Astrocyte (in vitro differentiated cells and primary cell): ENCODE measurements at regions not wholly inside any gene's neighbourhood (a gene's known extent, or its start where the extent isn't known, plus 50 kb on each side); places are given as distances from the start of the nearest gene placed in this dataset.

Experiments used
- DNase-seq: peaks from one replicate; pipeline ENCODE4 v3.0.0-alpha.2; 2010; ENCODE audit warnings: low read depth
- FAIRE-seq: peaks from 2 replicates; lab custom pipeline; 2011; peaks lifted over from hg19 to GRCh38; lab: Jason Lieb, UNC
- H2AFZ ChIP-seq: 2 replicates; pipeline ENCODE4 v1.6.0; 2012; ENCODE audit warnings: low read depth, low read length, inconsistent platforms
- H3K27ac ChIP-seq: 2 replicates; pipeline ENCODE4 v1.5.1; 2011; ENCODE audit warnings: low read depth, low read length, inconsistent platforms
- H3K27me3 ChIP-seq: 2 replicates; pipeline ENCODE4 v1.6.0; 2011; ENCODE audit warnings: low read length, inconsistent platforms; ENCODE audit not compliant: insufficient read depth
- H3K36me3 ChIP-seq: 2 replicates; pipeline ENCODE4 v1.5.1; 2011; ENCODE audit warnings: low read length, inconsistent platforms; ENCODE audit not compliant: insufficient read depth
- H3K4me1 ChIP-seq: 2 replicates; pipeline ENCODE4 v1.5.1; 2011; ENCODE audit warnings: low read length, inconsistent platforms; ENCODE audit not compliant: insufficient read depth
- H3K4me2 ChIP-seq: 2 replicates; pipeline ENCODE4 v1.6.0; 2012; ENCODE audit warnings: low read length, inconsistent platforms
- H3K4me3 ChIP-seq: 2 replicates; pipeline ENCODE4 v1.5.1; 2011; ENCODE audit warnings: low read depth, mild to moderate bottlenecking, low read length, inconsistent platforms; ENCODE audit not compliant: insufficient read depth
- H3K79me2 ChIP-seq: 2 replicates; pipeline ENCODE4 v1.6.0; 2012; ENCODE audit warnings: mild to moderate bottlenecking, low read length, inconsistent platforms; ENCODE audit not compliant: insufficient read depth
- H3K9ac ChIP-seq: 2 replicates; pipeline ENCODE4 v1.6.0; 2012; ENCODE audit warnings: mild to moderate bottlenecking, low read length, inconsistent platforms
- H3K9me3 ChIP-seq: 2 replicates; pipeline ENCODE4 v1.5.1; 2012; ENCODE audit warnings: low read depth, mild to moderate bottlenecking, low read length, inconsistent platforms; ENCODE audit not compliant: insufficient read depth
- H4K20me1 ChIP-seq: 2 replicates; pipeline ENCODE4 v1.6.0; 2012; ENCODE audit warnings: low read length, inconsistent platforms; ENCODE audit not compliant: insufficient read depth
- H3K27ac Mint-ChIP-seq: one replicate; pipeline ENCODE4 v1.8.0; 2021; ENCODE audit warnings: mild to moderate bottlenecking, mixed read lengths; ENCODE audit not compliant: unreplicated experiment
- H3K27me3 Mint-ChIP-seq: one replicate; pipeline ENCODE4 v1.8.0; 2021; ENCODE audit warnings: low read depth, mixed read lengths; ENCODE audit not compliant: unreplicated experiment
- H3K36me3 Mint-ChIP-seq: one replicate; pipeline ENCODE4 v1.8.0; 2021; ENCODE audit warnings: low read depth, mixed read lengths; ENCODE audit not compliant: unreplicated experiment
- H3K4me1 Mint-ChIP-seq: one replicate; pipeline ENCODE4 v1.8.0; 2021; ENCODE audit warnings: low read depth, mixed read lengths; ENCODE audit not compliant: unreplicated experiment
- H3K4me3 Mint-ChIP-seq: one replicate; pipeline ENCODE4 v1.8.0; 2021; ENCODE audit warnings: mild to moderate bottlenecking, moderate library complexity, mixed read lengths; ENCODE audit not compliant: unreplicated experiment
- H3K9me3 Mint-ChIP-seq: one replicate; pipeline ENCODE4 v1.8.0; 2021; ENCODE audit warnings: mild to moderate bottlenecking, mixed read lengths; ENCODE audit not compliant: unreplicated experiment
- EZH2 ChIP-seq: IDR thresholded peaks from 2 replicates; pipeline ENCODE4 v1.6.1; 2012; ENCODE audit warnings: mild to moderate bottlenecking, low read length, inconsistent platforms; ENCODE audit not compliant: insufficient read depth
- TF ChIP-seq, protein P1 (sequence below): IDR thresholded peaks from 2 replicates; pipeline ENCODE4 v1.5.1; 2011; ENCODE audit warnings: low read depth, mild to moderate bottlenecking, inconsistent platforms, low read length, moderate library complexity; ENCODE audit not compliant: insufficient read depth

- no peaks in the 10 kb centered on the region for H3K9me3 ChIP-seq
- no peak overlapping the region for H3K4me3 Mint-ChIP-seq
- H3K36me3 ChIP-seq: no peaks in the 10 kb centered on the region
- no peak overlapping the region for H2AFZ ChIP-seq
- no peaks in the 10 kb centered on the region for H4K20me1 ChIP-seq
- H3K4me2 ChIP-seq: no peak overlapping the region
- no peak overlapping the region for H3K27ac ChIP-seq
- no peak overlapping the region for H3K4me3 ChIP-seq
- no peaks in the 10 kb centered on the region for H3K27me3 ChIP-seq
- no peak overlapping the region for H3K9ac ChIP-seq
- peaks cover 30% of the 10 kb centered on the region for H3K4me1 Mint-ChIP-seq
- peaks cover 7% of the 10 kb centered on the region for H3K9me3 Mint-ChIP-seq
- H3K36me3 Mint-ChIP-seq: no peaks in the 10 kb centered on the region
- H3K4me1 ChIP-seq: peaks cover 7% of the 10 kb centered on the region
- H3K27ac Mint-ChIP-seq: no peak overlapping the region
- peak; percentile 34 for FAIRE-seq
- no peaks in the 10 kb centered on the region for H3K27me3 Mint-ChIP-seq
- no peaks in the 10 kb centered on the region for H3K79me2 ChIP-seq
- TF ChIP-seq, protein P1, sequence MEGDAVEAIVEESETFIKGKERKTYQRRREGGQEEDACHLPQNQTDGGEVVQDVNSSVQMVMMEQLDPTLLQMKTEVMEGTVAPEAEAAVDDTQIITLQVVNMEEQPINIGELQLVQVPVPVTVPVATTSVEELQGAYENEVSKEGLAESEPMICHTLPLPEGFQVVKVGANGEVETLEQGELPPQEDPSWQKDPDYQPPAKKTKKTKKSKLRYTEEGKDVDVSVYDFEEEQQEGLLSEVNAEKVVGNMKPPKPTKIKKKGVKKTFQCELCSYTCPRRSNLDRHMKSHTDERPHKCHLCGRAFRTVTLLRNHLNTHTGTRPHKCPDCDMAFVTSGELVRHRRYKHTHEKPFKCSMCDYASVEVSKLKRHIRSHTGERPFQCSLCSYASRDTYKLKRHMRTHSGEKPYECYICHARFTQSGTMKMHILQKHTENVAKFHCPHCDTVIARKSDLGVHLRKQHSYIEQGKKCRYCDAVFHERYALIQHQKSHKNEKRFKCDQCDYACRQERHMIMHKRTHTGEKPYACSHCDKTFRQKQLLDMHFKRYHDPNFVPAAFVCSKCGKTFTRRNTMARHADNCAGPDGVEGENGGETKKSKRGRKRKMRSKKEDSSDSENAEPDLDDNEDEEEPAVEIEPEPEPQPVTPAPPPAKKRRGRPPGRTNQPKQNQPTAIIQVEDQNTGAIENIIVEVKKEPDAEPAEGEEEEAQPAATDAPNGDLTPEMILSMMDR: no peak
- DNase-seq: no peak
These were observed 95.5 kb upstream of the ST6GAL2 start for GRCh38 chr2:106981491-106981890.

GRCh38 chr2:106982350-106982749 is 96.4 kb upstream of the ST6GAL2 start:
- peak overlapping the region; percentile 98 for H3K27ac Mint-ChIP-seq
- FAIRE-seq (no peak), DNase-seq (peak; percentile 61)
- Histone ChIP-seq H3K27me3 (no peaks in the 10 kb centered on the region), H3K27ac (peak overlapping the region; percentile 65), H3K36me3 (no peaks in the 10 kb centered on the region), H2AFZ (no peak overlapping the region), H3K9ac (no peak overlapping the region), H3K4me1 (peaks cover 7% of the 10 kb centered on the region), H3K9me3 (no peaks in the 10 kb centered on the region), H3K4me3 (no peak overlapping the region), H3K4me2 (peak overlapping the region; percentile 8), H3K79me2 (no peaks in the 10 kb centered on the region), H4K20me1 (no peaks in the 10 kb centered on the region)
- peaks cover 7% of the 10 kb centered on the region for H3K9me3 Mint-ChIP-seq
- H3K4me1 Mint-ChIP-seq: peaks cover 34% of the 10 kb centered on the region
- no peak overlapping the region for H3K4me3 Mint-ChIP-seq
- TF ChIP-seq, protein P1: no peak
- TF ChIP-seq EZH2: no peak
- no peaks in the 10 kb centered on the region for H3K36me3 Mint-ChIP-seq
- no peaks in the 10 kb centered on the region for H3K27me3 Mint-ChIP-seq

- H4K20me1 ChIP-seq: no peaks in the 10 kb centered on the region
- no peaks in the 10 kb centered on the region for H3K9me3 ChIP-seq
- no peaks in the 10 kb centered on the region for H3K36me3 Mint-ChIP-seq
- H3K4me1 ChIP-seq: peaks cover 7% of the 10 kb centered on the region
- H3K9me3 Mint-ChIP-seq: peaks cover 7% of the 10 kb centered on the region
- peak overlapping the region; percentile 65 for H3K27ac ChIP-seq
- no peaks in the 10 kb centered on the region for H3K27me3 ChIP-seq
- peaks cover 34% of the 10 kb centered on the region for H3K4me1 Mint-ChIP-seq
- H3K4me3 ChIP-seq: no peak overlapping the region
- no peaks in the 10 kb centered on the region for H3K36me3 ChIP-seq
- H3K4me2 ChIP-seq: peak overlapping the region; percentile 14
- no peak overlapping the region for H3K4me3 Mint-ChIP-seq
- no peak overlapping the region for H3K9ac ChIP-seq
- no peak overlapping the region for H2AFZ ChIP-seq
- peak; percentile 67 for FAIRE-seq
- peak overlapping the region; percentile 88 for H3K27ac Mint-ChIP-seq
- DNase-seq: peak; percentile 68
- TF ChIP-seq, protein P1: no peak
- TF ChIP-seq EZH2: no peak
- H3K79me2 ChIP-seq: no peaks in the 10 kb centered on the region
- no peaks in the 10 kb centered on the region for H3K27me3 Mint-ChIP-seq
These were observed 97.3 kb upstream of the ST6GAL2 start for GRCh38 chr2:106983305-106983704.
